GM18909 (cell line): ENCODE measurements at regions not wholly inside any gene's neighbourhood (a gene's known extent, or its start where the extent isn't known, plus 50 kb on each side); places are given as distances from the start of the nearest gene placed in this dataset.

Source experiments
- ATAC-seq: cut with Tn5 transposase; IDR thresholded peaks from one replicate; pipeline ENCODE4 v1.9.1; 2021; ENCODE audit warnings: mild to moderate bottlenecking; ENCODE audit not compliant: unreplicated experiment, poor library complexity

DNA sequence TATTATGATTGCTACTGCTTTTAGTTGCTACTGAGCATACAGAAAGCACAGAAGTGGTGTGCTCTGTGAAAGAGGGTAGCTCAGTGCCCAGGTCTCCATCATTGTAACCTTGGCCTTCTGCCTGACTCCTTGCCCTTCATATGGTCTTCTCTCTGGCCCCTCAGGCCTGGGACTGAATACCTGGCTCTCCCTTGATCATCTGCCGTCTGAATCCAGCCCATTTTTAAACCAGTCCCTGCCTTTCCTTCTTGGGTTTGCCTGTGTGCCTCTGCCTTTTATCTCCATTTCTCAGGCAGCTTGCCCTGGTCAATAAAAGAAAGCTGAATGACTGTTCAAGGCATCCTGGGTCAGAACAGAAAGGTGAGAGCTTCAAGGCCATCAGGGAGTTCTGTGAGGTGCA lies 109.1 kb upstream of the ZNF438 start:
- no peak for ATAC-seq

DNA sequence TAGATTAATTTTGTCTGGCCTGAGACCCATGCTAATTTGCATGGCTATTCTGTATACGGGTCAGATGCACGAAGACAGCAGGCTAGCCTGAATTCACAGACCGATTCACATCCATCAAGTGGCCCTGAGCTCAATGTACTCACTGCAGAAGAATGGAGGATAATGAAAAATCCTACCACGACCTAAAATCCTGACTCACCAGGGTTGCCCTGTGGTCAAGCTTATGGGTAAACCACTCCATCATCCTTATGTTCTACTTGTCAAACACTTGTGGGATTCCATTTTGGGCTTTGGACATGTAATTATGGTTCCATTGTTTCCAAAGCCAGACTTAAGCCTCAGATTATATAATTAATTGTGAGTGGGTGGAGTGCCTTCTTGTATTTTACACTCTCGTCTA lies 110.4 kb upstream of the ZNF438 start:
- ATAC-seq = no peak

DNA sequence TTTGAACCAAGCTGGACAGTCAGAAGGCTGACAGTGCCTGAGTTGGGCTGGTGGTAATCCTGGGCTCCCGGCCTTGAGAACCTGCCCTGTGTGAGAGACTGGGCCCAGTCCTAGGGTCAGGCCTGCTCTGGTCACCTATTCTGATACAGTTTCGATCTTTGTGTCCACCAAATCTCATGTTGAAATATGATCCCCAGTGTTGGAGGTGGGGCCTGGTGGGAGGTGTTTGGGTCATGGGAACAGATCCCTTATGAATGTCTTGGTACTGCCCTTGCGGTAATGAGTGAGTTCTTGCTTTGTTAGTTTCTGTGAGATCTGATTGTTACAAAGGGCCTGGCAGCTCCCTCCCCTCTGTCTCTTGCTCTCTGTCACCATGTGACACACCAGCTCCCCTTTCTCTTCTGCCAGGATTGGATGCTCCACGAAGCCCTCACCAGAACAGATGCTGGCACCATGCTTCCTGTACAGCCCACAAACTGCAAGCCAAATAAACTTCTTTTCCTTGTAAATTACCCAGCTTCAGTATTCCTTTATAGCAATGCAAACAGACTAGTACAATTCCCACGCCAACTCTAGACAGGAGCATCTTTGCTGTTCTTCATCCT lies 111.8 kb upstream of the ZNF438 start:
- no peak for ATAC-seq

DNA sequence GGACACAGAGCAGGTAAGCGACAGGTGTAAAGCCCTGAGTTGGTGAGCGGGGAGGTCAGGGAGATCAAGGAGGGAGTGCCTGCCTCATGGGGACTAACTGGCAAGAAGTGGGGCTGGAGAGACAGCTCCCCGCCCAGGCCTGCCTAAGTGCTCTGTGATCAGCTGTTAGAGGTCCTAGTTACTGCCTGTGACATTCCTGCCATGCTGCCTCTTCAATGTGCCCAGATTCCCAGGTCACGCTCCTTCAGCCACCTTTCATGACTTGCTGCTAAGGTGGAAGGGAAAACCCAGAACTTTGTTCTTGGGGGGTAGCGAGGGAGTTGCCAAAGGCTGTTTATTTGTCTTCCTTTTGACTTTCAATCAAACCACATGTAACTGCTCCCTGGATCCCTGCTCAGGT lies 114.3 kb upstream of the ZNF438 start:
- no peak for ATAC-seq

DNA sequence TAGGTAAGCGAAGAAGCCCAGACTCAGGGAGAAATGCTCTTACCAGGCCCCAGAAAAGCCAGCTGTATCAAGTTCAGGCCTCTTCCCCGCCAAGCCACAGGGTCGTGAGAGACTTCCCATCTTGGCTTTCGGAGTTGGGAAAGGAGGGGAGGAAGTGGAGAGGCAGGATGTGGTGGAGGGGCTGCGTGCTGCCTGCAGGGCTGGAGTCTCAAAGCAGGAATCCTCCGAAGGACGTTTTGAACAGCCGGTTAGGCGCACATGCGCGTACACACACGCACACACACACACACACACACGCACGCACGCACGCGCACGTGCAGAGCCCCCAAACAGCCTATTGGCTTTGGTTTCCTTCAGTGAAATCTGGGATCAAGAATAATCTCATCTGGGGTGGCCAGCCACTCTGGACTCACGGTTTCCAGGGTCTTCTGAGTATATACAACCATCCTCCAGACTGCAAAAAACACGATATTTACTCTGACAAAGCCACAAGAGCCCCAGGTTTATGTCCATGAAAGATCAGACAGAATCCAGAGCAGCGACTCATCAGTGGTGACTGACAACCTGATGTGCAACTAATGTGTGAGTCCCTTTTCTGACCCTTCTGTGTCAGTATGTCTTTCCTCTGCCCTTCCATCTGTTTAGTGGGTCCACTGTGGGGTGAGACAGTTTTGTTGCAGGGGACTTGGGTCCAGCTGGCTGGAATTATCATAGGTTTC lies 115.0 kb upstream of the ZNF438 start:
- ATAC-seq = no peak

DNA sequence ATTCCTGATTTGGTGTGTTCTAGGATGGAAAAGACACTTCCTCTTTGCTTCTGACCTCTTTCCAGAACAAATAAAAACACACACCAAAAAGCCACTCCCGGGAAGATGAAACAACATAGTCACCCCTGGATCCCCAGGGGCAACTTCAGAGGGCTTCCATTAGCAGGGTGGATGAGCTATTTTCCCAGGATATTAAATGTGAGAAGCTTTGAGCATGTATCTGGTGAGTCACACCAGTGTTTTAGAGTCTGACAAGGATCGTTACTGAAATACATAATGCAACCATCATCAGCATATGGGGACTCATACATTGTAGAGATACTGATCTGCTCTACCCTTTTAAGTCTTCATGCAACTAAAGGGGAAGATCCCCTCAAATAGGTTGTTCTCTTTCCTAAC lies 115.5 kb upstream of the ZNF438 start:
- ATAC-seq = no peak

DNA sequence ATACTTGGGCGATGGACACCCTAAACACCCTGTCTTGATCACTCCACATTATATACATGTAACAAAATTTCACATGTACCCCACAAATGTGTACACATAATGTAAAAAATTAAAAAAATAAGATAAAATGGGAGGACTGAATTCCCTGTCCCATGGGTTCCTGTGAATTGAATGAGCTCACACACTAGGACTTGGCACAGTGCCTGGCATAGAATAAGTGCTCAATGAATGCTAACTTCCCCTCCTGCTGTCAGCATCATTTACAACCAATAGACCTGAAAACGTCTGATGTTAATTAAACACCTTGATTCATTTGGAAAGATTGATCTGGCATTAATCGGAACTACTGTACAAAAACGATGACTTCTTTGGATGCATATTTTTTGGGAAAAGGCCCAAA lies 117.3 kb upstream of the ZNF438 start:
- no peak for ATAC-seq

DNA sequence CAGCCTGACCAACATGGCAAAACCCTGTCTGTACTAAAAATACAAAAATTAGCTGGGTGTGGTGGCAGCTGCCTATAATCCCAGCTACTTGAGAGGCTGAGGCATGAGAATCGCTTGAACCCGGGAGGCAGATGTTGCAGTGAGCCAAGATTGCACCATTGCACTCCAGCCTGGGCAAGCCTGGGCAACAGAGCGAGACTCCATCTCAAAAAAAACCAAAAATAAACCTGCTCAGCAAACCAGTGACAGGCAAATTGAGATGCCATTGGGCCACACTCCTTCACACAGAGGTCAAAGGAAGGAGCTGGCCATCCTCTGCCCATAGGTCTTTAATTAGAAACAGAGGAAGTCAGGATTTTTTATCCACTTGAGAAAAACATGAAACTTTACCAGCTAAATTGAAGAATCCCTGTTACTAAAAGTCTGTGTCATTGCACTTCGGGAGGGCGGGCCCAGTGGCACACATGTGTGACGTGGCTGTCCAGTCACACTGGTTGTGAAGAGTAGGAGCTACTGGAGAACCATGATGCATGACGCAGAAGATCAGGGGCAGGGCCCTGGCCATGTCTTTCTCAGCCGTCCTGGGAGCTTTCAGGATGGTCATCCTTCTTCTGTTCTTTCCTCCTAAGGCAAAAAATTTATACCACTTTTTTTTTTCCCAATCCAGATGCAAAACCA lies 118.3 kb upstream of the ZNF438 start:
- no peak for ATAC-seq

DNA sequence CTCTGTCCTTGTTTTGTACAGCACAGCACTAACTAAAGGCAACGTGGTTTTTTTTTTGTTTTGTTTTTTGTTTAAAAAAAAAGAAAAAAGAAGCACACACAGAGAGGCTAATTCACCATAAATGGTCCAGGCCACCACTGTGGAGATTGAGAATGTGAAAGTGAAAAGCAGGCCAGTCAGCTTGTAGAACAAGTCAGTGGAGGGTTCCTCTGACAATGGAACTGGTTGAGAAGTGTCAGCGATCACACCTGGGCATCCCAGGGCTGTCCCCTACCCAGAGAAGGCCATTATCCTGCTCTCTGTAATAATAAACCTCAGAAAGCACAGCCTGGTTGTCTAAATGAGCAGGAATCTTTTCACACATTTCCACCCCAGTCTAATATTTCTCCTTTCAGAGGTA lies 119.6 kb upstream of the ZNF438 start:
- no peak for ATAC-seq

DNA sequence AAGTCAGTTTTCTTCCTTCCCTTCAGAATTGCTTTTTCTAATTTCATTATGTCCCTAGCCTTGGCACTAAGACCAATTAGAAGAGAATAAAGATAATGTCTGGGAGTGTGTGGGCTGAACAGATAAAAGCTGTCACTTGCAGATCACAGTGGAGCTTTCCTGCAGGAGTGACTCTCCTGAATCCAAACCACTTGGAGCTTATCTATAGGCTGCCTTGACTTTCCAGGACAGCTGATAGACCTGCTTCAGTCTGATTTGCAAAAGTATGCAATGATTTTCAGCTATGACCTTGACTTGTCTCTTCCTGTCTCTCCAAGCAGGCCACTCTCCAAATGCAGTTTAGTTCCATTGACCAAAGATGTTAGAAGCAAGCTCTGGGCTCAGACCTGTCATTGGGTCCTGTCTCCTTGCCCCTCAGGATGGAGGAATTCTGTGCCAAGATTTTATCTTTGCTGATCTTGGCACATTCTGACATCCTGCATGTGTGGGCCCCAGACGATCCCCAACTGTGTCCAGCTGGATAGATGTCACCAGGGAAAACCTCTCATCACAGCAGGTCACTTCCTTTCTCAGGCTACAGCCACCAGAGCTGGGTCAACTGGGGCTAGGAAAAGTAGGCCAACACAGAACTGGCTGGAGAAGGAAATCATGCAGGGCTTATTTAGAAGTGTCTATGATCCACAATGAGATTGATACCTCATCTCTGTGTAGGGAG lies 120.9 kb upstream of the ZNF438 start:
- no peak for ATAC-seq

DNA sequence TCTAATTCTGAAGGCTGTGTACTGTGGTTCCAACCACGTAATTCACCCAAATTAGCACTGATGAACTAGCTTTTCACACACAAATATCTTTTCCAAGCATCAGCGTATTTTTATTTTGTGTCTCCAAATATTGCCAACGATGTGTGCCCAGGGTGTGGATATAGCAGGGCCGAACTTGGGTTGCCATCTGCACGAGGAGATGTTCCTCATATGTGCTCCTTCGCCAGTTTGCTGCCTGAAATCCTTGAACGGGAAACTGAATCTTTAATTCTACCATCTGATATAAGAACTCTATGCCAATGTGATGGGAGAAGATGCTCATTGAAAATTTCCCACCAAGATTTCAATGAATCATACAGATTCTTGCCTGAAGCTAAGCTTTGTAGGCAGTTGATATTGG lies 121.5 kb upstream of the ZNF438 start:
- ATAC-seq = no peak

DNA sequence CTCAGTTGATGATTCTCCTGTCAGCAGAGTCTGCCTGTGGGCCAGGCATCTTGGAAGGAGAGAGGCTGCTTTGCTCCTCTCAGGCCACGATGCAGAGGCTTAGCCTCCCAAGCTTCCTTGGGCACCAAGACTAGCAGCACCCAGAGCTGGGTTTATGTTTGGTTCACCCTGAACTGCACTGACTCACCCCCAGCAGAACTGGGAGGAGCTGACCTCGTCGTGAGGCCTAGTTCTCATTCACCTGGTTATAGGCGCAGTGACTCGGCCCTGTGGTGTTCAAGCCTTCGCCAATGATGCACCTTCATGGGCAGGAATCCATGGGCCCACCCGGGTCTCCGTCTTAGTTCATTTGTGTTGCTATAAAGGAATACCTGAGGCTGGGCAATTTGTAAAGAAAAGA lies 122.0 kb upstream of the ZNF438 start:
- no peak for ATAC-seq

DNA sequence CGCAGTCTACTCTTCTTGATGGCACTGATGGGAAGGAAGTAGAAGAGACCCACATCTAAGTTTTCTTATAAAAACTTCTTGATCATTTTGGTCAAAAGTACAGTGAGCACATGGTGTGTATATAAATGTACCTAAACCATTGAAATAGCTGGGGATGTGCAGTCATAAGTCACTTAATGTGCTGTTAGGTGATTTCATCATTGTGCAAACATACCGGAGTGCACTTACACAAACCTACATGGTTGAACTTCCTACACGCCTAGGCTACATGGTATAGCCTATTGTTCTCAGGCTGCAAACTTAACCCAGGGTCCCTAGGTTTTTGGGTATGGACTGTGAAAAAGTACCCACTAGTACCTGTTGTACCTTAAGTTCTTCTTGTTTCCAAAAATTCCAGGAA lies 123.3 kb upstream of the ZNF438 start:
- ATAC-seq = no peak

DNA sequence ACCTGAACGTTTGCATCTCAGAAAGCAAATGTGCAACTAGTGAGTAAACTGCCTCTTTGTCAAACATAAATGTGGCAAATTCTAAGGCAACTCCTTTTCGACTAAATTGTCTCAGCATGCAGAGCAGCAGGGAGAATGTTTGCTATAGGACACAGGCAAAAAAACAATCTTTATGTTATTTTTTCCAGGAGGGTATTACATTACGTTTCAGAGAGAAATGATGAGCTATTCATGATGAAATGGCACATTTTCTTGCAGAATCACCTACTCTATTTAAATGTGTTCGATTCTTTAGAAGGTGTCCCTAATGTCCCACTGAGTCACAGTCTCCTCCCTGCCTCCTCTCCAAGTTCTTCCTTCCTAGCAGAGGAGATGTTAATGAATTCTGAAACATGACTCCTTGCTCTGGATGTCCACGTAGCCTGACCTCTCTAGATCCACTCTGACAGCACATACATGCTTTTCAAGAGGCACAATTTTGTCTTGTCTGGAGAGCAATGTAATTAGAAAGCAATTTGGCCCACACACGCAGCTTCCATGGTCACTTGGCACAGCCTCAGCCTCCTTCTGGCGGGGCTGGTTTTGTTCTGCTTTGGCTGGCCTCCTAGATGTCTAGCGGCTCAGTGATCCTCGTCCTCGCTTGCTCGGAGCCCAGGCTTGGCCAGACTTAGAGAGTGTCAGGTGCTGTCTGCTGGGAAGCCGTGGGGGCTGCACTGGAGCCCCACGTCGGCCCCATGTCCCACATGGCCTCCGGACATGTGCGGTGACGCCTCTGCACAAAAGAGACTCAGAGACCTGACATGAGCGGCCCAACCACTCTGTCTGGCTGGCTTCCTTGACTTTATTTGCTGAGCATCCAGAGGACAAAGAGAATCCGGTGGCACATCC lies 125.7 kb upstream of the ZNF438 start:
- no peak for ATAC-seq

DNA sequence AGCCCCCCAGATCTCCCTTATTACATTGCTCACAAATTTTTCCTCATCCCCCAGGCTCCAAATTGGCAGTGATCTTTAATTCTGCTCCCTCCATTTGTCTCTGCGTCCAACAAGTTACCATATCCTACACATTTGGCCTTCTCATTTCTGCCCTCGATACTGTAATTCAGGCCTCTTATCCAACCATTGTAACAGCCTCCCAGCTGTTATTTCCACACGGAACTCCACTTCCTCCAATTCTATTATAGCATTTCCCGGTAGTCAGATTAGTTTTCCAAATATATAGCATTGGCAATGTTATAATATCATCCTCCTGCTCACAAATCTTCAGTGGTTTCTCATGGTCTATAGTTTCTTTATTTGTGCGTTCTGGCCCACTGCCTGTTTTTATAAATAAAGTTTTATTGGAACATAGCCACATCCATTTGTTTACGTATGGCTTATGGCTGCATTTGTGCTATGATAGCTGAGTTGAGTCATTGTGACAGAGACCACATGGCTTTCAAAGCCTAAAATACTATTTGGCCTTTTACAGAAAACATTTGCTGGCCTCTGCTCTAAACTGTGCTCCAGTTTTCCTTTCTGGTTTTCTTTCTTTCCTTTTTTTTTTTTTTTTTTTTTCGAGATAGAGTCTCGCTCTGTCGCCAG lies 126.5 kb upstream of the ZNF438 start:
- ATAC-seq = no peak

DNA sequence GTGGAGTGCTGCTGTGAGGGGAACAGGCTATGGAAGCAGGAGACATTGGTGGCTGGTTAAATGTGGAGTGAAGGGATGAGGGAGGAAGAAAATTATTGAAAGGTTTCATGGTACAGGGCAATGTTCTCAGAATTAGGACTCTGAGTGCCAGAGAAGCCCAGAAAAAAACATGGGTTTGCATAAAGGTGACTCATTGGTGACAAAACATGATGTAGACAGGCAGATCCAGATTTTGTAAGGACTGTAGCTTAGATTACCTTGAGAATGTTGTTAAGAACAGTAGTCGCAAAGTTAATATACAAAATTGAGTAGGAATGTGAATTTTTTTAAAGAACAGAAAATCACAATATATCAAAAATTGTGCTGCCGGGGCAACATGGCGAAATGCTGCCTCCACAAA lies 134.9 kb upstream of the ZNF438 start:
- ATAC-seq = no peak

DNA sequence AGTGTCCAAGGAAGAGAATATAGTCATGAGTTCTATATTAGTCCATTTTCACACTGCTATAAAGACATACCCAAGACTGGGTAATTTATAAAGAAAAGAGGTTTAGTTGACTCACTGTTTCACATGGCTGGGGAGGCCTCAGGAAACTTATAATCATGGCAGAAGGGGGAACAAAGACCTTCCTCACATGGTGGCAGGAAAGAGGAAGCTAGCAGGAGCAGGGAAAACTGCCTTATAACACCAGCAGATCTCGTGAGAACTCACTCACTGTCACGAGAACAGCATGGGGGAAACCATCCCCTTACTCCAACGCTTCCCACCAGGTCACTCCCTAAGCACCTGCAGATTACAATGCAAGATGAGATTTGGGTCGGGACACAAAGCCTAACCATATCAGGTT lies 139.0 kb upstream of the ZNF438 start:
- no peak for ATAC-seq

DNA sequence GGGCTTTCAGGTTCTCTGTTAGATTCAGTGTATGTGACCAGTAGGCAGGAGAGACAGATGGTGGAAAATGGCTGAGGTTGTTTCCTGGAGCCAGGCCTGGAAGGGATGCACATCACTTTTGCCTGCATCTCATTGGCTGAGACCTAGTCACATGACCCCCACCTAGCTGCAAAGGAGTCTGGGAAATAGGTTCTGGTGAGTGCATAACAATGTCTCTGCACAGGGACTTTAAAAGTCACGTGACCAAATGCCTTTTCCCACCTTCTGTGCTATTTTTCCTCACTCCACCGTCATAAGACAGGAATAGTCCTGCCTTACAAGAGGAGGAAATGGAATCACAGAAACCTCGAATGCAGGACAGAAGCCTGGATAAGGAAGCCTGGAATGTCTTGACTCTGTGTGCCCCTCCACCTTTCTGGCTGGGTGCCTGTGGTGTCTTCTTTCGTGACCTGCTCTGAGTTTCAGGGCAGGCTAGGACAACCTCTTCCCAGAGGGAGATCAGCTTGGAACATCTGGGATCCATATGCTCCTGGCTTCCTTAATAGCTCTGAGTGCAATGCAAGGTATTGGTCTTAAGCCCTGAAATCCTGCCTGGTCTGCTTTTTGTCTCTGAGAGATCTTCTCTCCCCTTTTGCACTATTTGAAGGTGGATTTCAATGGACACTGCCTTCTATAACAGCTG lies 139.9 kb upstream of the ZNF438 start:
- no peak for ATAC-seq

DNA sequence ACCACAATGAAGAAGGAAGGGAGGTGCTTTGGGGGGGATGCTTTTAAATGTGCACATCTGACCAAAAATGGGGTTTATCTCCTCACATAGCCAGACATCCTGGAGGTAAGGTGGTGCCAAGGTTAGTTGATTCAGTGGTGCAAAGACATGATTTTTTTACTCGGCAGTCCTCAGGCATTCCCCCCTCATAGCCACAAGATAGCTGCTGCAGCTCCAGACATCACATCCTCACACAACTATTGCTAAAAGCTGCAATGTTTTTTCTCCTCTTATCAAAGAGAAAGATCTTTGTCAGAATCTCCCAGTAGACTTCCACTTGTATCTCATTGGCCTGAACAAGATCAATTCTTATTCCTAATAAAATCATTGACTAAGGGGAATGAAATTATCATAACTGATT lies 141.3 kb upstream of the ZNF438 start:
- ATAC-seq = no peak
